LoVo (cell line): ENCODE measurements at regions not wholly inside any gene's neighbourhood (a gene's known extent, or its start where the extent isn't known, plus 50 kb on each side); places are given as distances from the start of the nearest gene placed in this dataset.

ENCODE experiments used
- DNase-seq: peaks from one replicate; pipeline ENCODE4 v3.0.0-alpha.2; 2016; ENCODE audit warnings: low spot score

GRCh38 chr9:99753436-99753835 lies 68.2 kb upstream of the NR4A3 start:
- DNase-seq = no peak

- DNase-seq = no peak
Measured at GRCh38 chr9:99760421-99760820, 61.3 kb upstream of the NR4A3 start.

- no peak for DNase-seq
Measured at GRCh38 chr9:99762470-99762869, 59.2 kb upstream of the NR4A3 start.
